ENCODE measurements at regions not wholly inside any gene's neighbourhood (a gene's known extent, or its start where the extent isn't known, plus 50 kb on each side); places are given as distances from the start of the nearest gene placed in this dataset.

- ChIA-PET POLR2A (interaction anchor here (0.6 to 1.0 kb wide), 2 partner anchors 9 to 1083 kb away, joined by 3 read pairs; no protein-coding TSS in a partner anchor), CTCF (ENCODE audit: unreplicated experiment) (no interaction called here)
- H3K4me2 ChIP-seq (ENCODE audit: low read length): no peak overlapping the region
- no peak overlapping the region for H3K27ac ChIP-seq (ENCODE audit: low read depth, low read length, poor library complexity, severe bottlenecking)
- H3K9me2 ChIP-seq (ENCODE audit: insufficient read depth, low read length): no peaks in the 10 kb centered on the region
- no peak overlapping the region for H3K4me3 ChIP-seq (ENCODE audit: low read depth, low read length, poor library complexity, severe bottlenecking)
- intact Hi-C loops (cut with micrococcal nuclease; ENCODE audit: unreplicated experiment): no loop called here
- no TSS peak for BruUV-seq (replicated peaks)
- H4K20me1 ChIP-seq (ENCODE audit: insufficient read depth, low read length): no peaks in the 10 kb centered on the region
- no peaks in the 10 kb centered on the region for H3K9me3 ChIP-seq (ENCODE audit: low read length)
- DNase-seq (ENCODE audit: low spot score): no peak
- no peaks in the 10 kb centered on the region for H3K4me1 ChIP-seq (ENCODE audit: insufficient read depth, low read length, poor library complexity, severe bottlenecking)
- no peak overlapping the region for H2AFZ ChIP-seq (ENCODE audit: low read length)
- TF ChIP-seq EZH2phosphoT487 (IDR thresholded peaks at IDR 0.05; ENCODE audit: borderline replicate concordance, low read depth, low read length): no peak
- TF ChIP-seq, protein P1, sequence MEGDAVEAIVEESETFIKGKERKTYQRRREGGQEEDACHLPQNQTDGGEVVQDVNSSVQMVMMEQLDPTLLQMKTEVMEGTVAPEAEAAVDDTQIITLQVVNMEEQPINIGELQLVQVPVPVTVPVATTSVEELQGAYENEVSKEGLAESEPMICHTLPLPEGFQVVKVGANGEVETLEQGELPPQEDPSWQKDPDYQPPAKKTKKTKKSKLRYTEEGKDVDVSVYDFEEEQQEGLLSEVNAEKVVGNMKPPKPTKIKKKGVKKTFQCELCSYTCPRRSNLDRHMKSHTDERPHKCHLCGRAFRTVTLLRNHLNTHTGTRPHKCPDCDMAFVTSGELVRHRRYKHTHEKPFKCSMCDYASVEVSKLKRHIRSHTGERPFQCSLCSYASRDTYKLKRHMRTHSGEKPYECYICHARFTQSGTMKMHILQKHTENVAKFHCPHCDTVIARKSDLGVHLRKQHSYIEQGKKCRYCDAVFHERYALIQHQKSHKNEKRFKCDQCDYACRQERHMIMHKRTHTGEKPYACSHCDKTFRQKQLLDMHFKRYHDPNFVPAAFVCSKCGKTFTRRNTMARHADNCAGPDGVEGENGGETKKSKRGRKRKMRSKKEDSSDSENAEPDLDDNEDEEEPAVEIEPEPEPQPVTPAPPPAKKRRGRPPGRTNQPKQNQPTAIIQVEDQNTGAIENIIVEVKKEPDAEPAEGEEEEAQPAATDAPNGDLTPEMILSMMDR (conservative IDR thresholded peaks at IDR 0.05; ENCODE audit: low read length): peak; percentile 38
- no peaks in the 10 kb centered on the region for H3K79me2 ChIP-seq (ENCODE audit: insufficient read depth, low read depth, low read length)
- no peaks in the 10 kb centered on the region for H3K36me3 ChIP-seq (ENCODE audit: insufficient read depth, low read length)
These were observed 251.1 kb upstream of the CDH5 start for GRCh38 chr16:66115373-66115772.

- Histone ChIP-seq H3K4me1 (ENCODE audit: insufficient read depth, low read length, poor library complexity, severe bottlenecking) (no peaks in the 10 kb centered on the region), H3K9me3 (ENCODE audit: low read length) (no peaks in the 10 kb centered on the region), H3K79me2 (ENCODE audit: insufficient read depth, low read depth, low read length) (no peaks in the 10 kb centered on the region), H3K27ac (ENCODE audit: low read depth, low read length, poor library complexity, severe bottlenecking) (no peak overlapping the region), H3K9me2 (ENCODE audit: insufficient read depth, low read length) (no peaks in the 10 kb centered on the region), H2AFZ (ENCODE audit: low read length) (no peak overlapping the region), H3K36me3 (ENCODE audit: insufficient read depth, low read length) (no peaks in the 10 kb centered on the region), H3K4me2 (ENCODE audit: low read length) (no peak overlapping the region), H4K20me1 (ENCODE audit: insufficient read depth, low read length) (no peaks in the 10 kb centered on the region), H3K4me3 (ENCODE audit: low read depth, low read length, poor library complexity, severe bottlenecking) (no peak overlapping the region)
- no peak for DNase-seq (ENCODE audit: low spot score)
- intact Hi-C loops (cut with micrococcal nuclease; ENCODE audit: unreplicated experiment): no loop called here
- ChIA-PET CTCF (ENCODE audit: unreplicated experiment) (no interaction called here), POLR2A (no interaction called here)
- no peak for TF ChIP-seq EZH2phosphoT487 (IDR thresholded peaks at IDR 0.05; ENCODE audit: borderline replicate concordance, low read depth, low read length)
- TF ChIP-seq, protein P1 (conservative IDR thresholded peaks at IDR 0.05; ENCODE audit: low read length): no peak
- BruUV-seq (replicated peaks): no TSS peak
These were observed 253.3 kb upstream of the CDH5 start for GRCh38 chr16:66113223-66113622.

DNA sequence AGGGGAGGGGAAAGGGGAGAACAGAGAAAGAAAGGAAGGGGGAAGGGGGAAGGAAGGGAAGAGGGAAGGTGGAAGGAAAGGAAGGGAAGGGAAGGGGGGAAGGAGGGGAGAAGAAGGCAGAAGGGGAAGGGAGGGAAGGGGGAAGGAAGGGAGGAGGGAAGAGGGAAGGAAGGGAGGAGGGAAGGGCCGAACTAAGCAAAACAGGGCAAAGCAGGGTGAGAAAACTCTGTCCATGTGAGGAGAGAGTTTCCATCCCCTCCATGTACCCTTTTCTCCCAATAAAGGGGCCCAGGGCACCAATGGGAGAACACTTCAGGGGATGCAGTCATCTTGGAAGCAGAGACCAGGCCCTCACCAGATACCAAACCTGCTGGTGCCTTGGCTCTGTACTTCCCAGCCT, 256.8 kb upstream of the CDH5 start:
- no peak overlapping the region for H3K27ac ChIP-seq (ENCODE audit: low read depth, low read length, poor library complexity, severe bottlenecking)
- H3K9me3 ChIP-seq (ENCODE audit: low read length): no peaks in the 10 kb centered on the region
- no peaks in the 10 kb centered on the region for H3K4me1 ChIP-seq (ENCODE audit: insufficient read depth, low read length, poor library complexity, severe bottlenecking)
- CTCF ChIA-PET (ENCODE audit: unreplicated experiment): no interaction called here
- H3K79me2 ChIP-seq (ENCODE audit: insufficient read depth, low read depth, low read length): no peaks in the 10 kb centered on the region
- no peak overlapping the region for H2AFZ ChIP-seq (ENCODE audit: low read length)
- no TSS peak for BruUV-seq (replicated peaks)
- no peak for DNase-seq (ENCODE audit: low spot score)
- intact Hi-C loops (cut with micrococcal nuclease; ENCODE audit: unreplicated experiment): no loop called here
- no peaks in the 10 kb centered on the region for H4K20me1 ChIP-seq (ENCODE audit: insufficient read depth, low read length)
- no peak overlapping the region for H3K4me3 ChIP-seq (ENCODE audit: low read depth, low read length, poor library complexity, severe bottlenecking)
- no peaks in the 10 kb centered on the region for H3K9me2 ChIP-seq (ENCODE audit: insufficient read depth, low read length)
- no peak overlapping the region for H3K4me2 ChIP-seq (ENCODE audit: low read length)
- TF ChIP-seq, protein P1 (conservative IDR thresholded peaks at IDR 0.05; ENCODE audit: low read length): no peak
- no peak for TF ChIP-seq EZH2phosphoT487 (IDR thresholded peaks at IDR 0.05; ENCODE audit: borderline replicate concordance, low read depth, low read length)
- H3K36me3 ChIP-seq (ENCODE audit: insufficient read depth, low read length): no peaks in the 10 kb centered on the region
- POLR2A ChIA-PET: no interaction called here
